ENCODE measurements at regions not wholly inside any gene's neighbourhood (a gene's known extent, or its start where the extent isn't known, plus 50 kb on each side); places are given as distances from the start of the nearest gene placed in this dataset.

DNA sequence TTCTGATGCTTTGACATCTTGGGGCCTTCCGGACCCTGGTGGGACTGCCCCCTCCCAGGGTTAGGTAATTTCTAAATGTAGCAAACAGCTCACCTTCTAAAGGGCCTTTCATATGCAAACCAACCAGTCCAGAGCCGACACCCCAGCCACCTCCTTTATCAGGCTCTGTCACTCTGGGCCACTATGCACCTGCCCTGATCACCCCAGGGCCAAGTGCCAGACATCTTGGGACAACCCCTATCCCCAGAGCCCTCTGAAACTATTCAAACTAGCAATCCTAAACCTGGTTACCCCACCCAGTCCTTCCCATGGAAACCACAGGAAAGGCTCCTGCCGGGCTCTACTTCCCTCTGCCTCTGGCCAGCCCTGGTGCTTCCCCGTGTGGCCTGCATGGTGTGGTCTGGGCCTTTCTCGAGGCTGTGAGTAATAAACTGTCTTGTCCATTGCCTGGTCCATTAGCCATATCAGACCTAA lies 91.2 kb upstream of the TNRC6C start:
- no peak for DNase-seq

DNA sequence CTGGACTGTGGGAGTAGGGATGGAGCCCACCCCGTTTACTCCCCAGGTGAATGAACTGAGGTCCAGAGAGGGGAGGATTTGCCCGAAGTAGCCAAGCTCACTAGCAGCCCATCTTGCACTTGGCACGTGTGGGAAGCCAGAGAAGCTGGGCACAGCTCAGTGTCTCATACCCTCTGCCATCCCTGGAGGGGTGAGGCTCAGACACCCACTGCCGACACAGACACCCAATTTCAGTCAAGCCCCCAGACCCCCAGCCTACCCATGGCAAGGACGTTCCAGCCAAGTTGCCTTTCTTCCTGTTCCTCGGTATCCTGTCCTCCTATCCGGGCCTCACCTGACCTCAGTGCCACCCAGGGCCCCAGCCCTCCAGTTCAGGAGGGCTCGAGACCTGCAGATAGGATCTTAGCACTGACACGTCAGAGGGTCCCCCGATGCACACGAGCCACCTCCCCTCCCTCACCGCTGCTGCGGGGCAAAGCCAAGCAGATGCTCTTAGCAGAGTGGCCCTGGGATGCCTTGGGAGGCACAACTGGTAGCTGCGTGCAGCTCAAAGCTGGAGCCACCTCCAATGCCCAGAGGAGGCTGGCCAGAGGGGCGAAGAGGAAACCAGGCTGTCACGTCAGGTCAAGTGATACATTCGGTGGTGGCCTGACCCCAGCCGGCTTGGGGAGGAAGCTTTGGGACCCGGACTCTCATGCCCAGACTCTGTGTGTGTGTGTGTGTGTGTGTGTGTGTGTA lies 90.4 kb upstream of the TNRC6C start:
- DNase-seq, result no peak

DNA sequence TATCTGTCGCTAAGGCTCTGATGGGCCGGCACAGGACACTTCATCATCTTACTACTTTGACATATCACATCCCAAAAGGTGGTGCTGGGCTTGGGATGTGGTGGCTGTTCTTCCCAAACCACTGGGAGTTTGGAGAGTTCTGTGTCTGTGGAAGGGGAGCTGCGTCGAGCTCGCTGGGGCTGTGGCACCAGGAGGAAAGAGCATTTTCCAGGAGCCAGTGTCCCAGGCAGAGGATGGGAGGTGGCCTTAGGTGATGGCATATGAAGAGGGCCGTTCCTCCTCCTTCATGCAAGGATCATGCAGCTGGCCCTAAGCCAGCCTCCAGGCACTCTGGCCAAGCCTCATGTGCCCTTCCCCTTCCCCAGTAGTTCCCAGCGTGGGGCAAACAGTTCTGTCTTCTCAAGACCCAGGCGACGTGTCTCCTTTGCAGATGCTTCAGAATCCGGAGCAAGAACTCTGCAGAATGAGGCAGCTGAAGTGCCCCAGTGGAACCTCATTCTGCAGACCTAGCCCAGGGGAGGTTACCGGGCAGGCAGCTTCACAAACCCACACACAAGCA lies 89.4 kb upstream of the TNRC6C start:
- DNase-seq, result no peak

DNA sequence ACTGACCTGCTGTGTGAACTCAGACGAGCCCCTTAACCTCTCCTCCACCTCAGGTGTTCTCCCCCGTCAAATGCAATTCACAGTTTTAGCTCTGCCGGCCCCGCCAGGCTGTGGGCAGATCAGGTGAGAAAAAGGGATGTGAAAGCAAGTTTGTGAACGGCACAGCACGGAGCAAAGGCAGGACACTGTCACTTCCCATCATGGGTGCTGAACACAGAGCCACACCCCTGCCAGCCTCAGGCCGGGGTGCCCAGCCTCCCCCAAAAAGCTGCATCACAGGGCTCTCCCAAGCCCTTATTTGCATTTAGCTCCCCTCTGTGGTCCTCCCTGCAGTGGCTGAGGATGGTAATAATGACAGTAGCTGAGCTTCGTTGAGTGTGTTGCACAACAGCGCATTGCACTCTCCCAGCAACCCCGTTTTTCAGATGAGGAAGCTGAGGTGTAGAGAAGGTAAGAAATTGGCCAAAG lies 88.8 kb upstream of the TNRC6C start:
- DNase-seq, result peak; percentile 48

DNA sequence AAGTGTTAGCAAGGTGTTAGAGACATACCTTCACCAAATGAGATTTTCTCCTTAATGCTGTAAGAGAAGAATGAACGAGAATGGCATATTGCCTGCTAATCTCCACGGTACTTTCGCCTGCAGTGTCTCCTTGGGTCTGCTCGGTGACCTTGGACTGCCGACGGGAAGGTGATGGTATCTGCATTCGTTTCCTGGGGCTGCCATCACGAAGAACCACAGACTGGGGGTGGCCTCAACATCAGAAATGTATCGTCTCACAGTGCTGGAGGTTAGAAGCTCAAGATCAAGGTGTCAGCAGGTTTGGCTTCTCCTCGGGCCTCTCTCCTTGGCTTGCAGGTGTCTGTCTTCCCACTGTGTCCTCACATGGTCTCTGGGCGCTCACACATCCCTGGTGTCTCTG lies 86.3 kb upstream of the TNRC6C start:
- DNase-seq, result peak; percentile 43

DNA sequence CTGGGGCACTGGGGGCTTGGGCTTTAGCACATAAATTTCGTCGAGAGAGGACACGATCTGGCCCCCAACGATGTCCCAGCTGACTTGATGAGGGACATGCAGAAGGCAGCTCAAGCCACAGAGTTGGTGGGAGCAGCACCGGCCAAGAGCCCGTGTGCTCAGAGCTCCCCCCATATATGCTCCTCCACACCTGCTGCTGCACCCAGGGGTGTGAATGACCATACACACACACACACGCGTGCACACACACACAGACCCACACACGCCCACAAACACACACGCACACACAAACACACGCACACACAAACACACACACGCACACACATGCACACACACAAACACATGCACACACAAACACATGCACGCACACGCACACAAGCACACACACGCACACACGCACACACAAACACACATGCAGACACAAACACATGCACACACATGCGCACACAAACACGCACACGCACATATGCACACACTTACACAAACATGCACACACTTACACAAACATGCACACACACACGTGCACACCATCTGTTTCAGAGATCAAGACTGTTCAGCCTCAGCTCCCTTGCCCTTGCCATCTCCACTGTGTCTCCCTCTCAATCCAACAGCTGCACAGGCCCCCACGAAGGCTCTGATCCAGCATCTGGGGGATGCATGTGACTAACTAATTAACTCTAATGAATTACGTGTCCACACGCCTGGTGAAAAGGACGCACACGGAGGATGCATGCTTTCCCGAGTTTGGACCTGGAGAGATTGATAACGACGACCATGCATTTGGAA lies 85.6 kb upstream of the TNRC6C start:
- no peak for DNase-seq

DNA sequence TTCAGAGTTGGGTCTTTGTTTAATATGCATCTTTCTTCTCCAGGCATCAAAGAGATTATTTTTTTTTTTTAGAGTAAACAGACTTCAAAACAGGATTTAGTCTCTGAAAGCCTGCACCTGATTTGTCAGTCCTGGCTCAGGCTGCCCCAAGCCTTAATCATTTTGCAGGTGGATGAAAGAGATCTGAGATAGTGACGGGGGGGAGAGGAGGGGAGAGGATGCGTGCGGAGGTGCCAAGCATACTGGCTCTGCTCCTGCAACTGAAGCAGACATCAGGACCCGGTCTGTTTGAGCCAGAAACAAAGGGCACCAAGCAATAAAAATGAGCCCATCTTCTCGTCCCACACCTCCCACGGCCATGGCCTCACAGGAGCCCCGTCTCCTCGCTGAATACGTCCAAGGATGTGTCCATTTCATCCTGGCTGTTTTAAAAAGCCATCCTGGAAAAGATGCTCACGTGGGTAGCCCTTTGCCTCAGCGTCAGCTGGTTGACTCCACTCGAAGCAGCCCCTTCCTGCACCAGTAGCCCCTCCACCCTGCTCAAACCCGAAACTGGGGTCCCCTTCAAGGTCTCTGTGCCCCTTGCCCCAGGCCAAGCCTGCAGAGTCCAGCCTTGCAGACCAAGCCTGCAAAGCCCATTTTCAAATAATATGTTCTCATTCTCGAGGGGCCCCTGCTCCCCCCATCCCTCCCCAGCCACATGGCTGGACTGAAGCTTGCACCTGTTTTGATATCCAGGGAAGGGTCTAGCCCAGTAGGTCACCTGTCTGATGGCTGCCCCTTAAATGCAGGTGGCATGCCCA lies 84.8 kb upstream of the TNRC6C start:
- DNase-seq, result no peak

DNA sequence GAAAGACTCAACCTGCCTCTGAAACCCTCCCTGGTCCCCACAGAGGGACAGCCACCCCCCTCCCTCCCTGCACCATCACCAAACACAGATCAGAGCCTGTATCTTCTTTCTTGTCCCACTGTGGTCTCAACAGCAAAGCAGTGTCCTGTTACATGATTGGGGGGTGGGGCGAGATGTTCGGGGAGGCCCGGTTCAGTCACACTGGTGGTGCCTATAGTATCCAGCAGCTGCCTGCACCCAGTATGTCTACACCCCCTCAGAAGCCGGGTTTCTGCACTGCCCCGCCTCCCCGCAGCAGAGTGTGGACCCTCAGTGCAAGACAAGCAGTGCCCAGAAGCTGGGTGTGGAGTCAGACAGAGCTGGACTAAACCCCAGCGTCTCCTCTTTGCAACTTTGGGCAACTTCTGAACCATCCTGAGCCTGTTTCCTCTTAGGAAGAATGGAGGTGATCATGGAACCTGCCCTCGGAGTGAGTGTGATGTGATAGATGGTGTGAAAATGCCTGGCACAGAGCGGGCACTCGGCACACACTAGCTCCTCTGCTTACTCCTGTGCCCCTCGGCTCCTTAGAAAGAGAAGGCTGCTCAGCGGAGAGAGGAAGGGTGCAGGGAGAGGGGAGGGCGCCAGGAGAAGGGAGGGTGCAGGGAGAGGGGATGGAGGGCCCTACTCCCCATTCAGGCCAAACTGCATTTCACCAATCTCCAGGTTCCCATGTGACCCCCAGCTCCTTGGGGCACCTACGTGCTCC lies 84.0 kb upstream of the TNRC6C start:
- no peak for DNase-seq

DNA sequence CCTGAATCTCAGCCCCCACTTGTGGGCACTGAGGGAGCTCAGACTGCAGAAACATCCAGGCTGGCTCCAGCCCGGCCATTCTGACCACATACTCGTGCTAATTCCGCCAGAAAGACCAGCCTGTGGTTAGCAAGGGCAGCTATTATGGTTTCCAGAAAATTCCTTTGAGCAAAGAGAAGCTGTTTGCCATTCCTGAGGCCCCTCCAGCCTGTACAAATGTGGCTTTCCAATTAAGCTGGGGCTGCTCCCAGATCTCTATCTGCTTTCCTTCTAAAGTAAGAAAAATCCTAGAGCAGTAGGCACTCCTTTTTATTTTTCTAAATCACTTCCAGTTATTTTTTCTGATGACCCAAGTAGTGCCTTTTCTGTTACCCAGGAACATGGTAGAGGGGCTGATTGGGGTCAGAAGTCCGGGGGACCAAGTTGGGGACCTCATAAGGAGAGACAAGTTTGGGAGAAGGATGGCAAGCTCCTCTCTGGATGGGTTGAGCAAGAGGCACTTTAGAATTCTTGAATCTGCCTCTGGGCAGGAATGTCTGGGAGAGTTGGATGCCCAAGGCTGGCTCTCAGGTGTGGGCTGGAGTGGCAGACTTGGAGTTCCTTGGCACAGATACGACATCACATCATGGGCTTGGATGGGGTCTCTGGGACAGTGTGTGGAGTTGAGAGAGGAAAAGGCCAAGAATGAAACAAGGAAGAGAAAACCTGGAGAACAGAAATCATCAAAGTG lies 83.3 kb upstream of the TNRC6C start:
- DNase-seq, result no peak

DNA sequence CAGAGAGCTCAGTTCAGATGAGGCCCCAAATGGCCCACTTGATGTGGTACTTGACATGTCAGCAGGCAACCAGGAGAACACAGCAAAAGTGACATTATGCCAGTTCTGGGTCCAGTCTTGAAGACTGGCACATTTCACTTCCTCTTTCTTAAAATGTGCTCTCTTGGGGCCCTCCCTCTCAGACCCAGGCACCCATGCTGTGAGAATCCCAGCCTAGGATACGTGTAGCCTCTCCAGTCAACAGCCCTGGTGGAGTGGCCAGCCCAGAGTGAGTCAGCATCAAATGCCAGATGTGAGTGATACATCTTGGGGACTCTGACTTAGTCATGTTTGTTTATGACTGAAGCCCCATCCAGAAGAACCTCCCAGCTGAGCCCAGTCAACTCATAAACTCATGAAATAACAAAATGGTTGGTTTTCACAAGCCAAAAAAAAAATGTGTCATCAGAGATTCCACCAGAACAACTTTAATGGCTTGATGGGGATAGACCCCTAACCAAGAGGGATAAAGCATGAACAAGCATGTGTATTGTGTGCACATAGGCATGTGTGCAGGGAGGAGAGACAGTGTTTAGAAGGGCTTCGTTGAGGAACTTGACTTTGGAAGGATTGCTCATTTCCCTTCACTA lies 82.5 kb upstream of the TNRC6C start:
- DNase-seq, result no peak

DNA sequence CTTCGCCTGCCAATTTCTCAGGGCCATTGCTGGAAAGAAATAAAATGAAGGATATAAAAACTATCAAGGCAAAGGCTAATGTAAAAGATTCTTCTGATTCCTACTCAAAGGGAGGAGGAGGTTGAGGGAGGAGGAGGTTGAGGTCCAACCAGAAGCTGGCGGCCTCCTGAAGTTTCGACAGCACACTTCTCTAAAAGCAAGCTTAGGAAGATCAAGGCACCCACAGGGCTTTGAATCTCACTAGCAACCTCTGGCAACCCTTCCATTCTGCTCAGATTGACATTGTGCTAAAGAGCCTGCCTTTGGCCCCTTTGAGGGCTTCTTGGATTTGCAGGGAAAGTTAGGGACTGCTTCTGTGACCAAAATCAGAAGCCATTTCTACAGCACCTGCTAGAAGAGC lies 81.5 kb upstream of the TNRC6C start:
- no peak for DNase-seq

DNA sequence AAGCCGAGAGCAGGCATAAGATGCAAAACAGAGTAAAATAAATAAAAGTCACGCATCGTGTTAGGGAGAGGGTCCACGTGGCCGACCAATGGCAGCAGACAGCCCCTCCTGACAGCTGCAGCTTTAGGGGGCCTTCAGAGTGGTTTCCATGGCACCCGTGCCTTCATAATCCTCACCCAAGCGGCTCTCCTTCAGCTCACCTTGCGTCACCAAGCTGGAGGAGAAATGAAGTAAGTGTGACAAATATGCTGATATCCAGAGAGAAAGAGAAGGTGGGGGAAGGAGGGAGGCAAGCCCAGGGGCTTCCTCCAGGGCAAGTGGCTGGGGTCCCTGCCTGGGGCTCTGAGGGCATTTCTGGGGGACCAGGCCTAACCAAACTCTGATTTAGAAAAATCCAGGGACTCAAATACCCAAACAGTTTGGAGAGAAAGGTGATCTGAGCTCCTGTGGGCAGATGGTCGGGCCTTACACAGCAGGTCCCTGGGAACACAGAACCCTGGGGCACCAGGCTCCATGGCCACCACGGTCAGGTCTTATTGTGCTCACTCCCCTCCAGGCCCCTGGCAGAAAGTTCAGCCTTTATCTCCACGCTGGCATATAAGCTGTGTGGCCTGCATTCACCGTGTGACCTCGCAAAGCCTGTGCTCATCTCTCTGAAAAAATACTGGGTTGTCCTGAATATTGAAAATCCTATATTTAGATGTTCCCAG lies 80.7 kb upstream of the TNRC6C start:
- no peak for DNase-seq

DNA sequence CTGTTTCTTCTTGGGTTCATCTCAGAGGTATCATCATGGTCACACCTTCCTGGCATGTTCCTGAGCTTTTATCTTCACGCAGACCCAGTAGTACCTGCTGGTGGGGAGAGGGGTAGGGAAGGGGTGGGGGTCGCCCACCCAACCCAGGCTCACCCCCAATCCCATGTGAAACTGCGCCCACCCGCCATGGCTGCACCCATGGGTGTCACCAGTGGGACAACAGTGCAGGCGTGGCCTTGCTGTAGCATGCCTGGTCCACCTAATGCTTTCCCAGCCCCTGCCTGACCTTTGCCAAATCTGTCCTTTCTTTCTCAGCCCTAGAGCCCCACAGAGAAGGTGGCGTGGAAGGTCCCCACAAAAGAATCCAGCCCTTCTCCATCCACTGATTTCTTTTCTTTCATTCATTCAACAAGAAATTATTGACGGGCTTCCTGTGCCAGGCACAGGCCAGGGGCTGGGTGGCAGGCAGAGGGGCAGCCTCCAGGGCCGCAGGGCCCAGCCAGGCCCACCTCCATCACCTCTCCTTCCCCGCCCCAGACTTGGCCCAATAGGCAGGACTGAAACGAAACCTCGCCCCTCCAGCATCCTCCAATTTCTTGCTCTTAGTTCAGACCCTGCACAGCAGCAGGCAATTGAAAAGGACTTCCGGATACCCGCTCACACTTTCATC lies 79.1 kb upstream of the TNRC6C start:
- DNase-seq, result no peak

DNA sequence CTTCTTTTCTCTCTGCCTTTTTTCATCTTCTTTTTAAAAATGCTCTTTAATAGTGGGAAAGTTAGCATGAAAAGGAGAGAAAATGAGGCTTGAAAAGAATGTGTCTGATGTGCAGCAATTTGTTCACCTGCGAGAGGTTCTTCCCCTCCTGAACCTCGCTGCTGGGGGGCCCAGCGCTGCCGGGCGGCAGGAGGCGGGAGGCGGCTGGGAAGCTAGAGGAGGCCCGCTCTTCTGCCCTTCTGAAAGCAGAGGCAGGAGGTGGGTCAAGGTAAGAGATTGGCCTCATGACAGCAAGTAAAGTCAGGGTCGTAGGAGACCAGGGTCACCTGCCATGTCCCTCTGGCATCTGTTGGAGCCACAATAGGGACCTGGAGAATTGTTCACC lies 78.6 kb upstream of the TNRC6C start:
- no peak for DNase-seq

DNA sequence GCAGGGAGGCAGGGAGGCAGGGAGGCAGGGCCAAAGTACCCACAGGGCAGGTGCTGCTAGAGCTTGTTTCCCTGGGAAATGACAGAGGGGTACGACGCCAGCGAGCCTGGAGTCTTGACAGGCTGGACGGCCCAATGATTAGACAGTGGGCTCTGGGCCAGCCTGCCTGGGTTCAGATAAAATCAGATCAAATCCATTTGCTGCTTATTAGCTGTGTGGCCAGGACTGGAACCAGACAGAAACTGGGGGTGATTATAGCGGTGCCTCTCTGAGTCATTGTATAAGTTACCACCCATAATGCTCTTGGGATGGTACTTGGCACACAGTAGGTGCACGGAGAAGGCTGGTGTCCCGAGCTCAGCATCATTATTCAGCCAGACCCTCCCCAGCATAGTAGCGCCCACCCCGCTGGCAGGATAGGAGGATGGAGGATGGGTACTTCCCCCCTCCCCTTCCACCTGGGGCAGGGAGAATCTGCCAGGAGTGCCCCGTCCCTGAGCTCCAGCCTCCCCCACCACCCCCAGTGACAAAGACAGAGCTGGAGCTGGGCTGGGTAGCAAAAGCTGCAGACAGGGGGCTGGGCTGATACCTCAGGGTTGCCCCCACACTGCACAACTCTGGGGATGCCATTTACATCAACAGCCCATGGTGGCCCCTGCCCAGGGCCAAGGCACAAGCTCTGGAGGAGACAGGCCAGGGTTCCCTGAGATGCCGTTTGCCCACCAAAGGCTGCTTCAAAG lies 77.6 kb upstream of the TNRC6C start:
- DNase-seq, result no peak

DNA sequence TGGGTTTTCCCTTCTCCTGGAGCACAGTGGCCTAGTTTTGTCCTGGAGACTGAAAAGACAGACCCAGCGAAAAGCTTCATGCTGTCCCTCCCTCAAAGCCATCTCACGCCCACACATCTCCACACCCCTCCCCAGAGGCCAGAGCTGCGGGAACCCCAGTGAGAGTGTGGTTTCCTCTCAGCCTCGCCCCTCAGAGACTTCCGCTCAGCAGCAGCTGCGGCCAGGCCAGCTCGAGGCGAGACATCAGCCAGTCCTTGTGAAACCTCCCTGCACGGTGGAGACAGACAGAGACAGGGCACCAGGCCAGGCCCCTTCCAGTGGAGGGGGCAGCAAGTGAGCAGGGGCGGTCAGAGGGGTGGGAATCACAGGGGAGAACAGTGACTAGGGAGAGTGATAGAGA lies 77.0 kb upstream of the TNRC6C start:
- peak; percentile 85 for DNase-seq

DNA sequence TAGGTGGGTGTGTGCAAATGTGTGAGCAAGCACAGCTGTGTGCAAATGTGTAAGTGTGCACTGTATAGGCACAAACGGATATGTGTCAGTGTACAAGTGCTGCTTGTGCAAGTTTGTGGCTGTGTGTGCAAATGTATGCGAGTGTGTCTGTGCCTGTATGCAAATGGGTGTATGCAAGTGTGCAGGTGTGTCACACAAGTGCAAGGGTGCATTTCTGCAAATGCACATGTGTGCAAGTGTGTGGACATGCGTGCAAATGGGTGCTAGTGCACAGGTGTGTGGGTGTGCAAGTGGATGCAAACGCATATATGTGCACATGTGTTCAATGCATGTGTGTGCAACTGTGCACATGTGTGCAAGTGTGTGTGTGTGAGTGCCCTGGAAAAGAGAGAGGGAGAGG lies 76.5 kb upstream of the TNRC6C start:
- DNase-seq, result no peak

DNA sequence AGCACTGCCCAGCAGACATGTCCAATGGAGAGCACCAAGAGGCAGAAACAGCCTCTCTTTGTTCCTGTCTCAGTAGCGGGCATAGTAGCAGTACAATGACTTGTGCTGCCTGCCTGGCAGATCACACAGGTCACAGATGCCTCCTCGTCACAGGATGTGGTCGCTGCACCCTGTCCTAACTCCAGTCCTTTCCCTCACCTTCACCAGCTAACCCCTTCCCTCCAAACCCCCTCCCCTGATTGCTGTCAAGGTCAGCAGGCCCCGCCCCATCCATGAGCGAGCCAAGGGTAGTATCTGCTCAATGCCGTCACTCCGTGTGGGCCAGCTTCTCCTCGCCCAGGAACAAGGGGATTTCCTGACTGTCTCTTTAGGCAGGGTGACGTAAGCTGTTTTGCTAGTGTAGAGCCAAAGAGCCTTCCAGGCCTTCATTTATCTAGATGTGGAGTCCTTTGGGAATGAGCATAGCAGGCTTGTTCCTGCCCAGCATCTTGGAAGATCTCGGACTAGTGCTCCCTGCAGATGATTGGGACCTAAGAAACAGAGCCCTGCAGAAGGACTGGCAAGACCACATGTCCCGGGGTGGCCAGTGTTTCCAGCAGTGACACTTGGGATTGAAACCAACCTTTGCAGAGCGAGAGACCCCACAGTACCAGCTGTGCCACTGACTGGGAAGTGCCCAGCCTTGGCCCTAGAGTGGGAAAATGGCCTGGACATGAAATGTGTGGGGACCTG lies 75.9 kb upstream of the TNRC6C start:
- DNase-seq, result peak; percentile 95

Data from CD4-positive, alpha-beta T cell treated with Interleukin-21 for 1 hour (primary cell).